Right lung (tissue), 2 donors: ENCODE measurements at regions not wholly inside any gene's neighbourhood (a gene's known extent, or its start where the extent isn't known, plus 50 kb on each side); places are given as distances from the start of the nearest gene placed in this dataset.
"Not testable (repeated sequence)": the region's sequence is repeated elsewhere in the genome, so short reads cannot be mapped to it uniquely, and the experiment has no call there.

Experiments used
- DNase-seq, 2 donors: peaks; one replicate each; pipeline ENCODE4 v3.0.0-alpha.2; 2013

DNA sequence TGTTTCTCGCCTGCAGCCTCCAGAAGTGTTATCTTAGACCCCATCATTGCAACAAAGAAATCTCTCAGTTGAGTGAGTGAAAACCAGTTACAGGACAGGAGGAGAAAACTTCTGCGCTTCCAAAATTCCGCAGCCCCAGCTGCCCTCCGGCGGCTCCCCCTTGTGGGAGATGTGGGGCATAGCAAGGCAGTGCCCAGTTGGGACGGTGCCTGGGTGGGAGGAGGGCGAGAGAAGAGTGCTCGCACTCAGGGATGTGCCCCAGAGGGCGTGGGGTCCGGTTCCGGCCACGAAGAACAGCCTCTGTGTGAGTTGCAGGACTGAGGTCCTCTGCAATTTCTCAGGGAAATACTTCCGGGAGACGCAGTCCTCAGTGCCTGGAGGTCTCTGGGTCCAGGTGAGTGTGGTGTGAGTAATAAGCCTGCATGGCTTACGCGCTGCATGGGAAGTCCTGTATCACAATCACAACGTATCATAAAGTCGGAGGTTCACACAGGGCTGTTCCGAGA is 87.0 kb upstream of the BLID start:
- peak; percentile 59 to 61 for DNase-seq

DNA sequence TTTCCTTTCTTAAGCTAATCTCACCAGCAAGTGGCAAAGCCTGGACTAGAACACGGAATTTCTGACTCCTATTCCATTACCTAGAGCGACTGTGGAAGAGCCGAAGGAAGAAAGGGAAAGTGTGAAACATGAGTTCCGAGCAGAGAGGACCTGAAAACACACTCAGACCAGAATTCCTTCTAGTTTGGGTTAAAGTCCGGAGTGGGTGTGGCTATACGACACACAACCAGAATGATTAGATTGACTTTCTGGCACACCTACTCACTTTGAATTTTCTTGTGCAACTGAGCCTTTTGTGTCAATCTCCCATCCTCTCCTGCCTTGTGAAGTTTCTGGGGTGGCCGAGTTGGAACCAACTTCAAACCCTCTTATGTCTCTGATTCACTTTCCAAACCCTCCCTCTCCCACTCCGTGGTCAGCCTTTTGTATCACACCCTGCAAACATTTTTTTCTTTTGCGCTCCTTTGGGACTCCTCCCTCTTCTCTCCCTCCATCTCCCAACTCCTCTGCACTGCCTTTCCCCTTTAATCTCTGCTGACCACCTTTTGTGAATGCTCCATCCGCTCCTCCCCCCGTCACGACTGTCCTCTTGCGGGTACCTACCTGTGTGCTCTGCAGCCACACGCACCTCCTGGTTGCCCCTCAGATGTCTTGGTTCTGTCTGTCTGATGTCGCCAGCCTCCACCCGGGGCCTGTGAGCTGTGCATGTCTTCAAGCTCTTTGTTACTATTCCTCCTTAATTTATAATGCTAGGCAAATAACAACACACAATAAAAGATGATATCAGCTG is 86.3 kb upstream of the BLID start:
- no peak for DNase-seq

DNA sequence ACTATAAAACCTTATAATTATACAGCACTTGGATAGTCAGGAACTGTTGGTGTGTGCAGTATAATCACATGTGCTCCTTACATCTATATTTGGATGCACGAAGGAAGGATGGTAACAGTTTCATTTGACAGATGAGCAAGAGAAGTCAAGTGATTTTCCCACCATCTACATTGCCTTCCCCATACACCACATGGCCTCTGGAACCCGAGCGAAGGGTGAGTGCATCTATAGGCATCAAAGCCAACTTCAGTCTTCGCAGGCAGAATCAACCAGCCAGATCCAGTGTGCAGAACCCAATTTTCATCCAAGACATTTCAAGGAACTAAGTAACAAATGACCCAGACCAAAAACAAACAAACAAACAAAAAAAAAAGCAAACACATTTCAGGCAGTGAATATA is 85.1 kb upstream of the BLID start:
- DNase-seq = no peak

DNA sequence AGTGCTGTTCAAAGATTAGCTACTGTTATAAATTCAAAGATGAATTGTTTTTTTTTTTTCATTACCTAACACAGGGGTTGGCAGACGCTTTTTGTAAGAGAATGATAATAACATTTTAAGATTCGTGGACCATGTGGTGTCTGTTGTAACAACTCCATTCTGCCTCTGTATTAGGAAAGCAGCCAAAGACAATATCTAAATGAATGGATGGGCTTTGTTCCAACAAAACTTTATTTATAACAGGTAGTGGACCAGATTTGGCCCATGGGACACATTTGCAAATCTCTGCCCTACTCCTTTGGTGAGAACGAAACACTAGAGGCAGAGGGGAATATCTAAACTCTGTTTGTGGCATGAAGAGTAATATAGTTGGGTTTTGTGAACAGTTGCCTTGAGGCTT is 83.6 kb upstream of the BLID start:
- no peak for DNase-seq

DNA sequence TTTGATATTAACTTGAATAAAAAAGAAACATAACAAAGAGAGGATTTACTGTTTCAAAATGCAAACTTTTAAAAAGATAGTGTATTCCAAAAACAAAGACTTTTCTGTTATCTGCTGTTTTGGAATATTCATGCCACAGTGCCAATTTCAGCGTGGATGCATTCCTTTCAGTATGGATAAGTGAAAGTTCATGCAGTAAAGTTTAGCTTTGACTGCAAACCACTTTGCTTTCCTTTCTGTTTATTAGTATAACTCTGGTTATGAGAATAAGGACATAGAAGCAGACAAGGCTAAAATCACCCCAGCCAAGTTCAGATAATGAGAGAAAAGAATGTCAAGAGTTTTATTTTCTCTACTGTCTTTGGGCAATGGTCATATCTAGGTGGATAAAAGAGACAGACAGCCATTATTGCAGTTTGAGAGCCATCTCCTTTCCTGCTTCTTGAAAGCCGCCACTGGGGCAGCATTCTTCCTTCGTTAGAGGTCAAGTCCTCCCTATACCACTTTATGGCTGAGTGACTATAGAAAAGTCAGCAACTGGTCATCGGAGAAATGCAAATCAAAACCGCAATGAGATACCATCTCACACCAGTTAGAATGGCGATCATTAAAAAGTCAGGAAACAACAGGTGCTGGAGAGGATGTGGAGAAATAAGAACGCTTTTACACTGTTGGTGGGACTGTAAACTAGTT is 82.4 kb upstream of the BLID start:
- DNase-seq = no peak

DNA sequence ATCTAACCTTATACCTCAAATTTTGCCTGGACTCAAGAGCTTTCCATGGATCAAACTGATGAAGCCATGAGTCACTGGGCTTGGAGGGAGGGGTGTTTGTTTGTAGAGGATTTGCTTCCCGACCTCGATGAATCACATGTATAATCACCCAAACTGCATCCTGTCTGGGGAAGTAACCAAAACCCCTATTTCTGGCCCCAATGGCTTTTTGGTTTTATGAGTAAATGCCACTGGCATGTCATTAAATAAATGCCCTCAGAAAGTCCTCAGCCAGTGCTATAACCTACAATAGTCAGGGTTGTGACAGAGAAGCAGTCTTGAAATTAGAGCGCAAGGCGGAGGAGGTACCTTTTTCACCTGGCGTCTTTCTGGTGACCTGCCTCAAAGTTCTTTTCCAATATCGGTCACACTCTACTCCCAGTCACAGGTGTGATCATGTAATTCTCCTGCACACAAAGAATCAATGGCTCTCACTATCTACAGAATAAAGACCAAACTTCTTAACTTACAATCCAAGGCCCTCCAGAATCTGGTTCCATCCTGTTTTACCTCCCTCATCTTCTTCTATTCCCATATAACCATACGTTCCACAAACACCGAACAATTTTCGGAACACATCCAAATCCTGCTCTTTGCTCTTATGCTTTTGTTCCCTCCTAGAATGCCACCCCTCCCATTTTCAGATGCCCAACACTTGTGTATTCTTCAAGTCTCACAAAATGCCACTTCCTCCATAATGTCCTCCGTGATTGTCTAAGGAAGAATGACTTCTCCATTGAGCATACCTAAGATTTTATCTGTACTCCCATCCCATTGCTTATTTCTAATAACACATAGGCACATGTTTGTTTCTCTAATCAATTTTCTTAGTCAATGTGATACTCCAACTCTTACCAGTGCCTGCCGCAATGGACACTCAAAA is 81.3 kb upstream of the BLID start:
- DNase-seq = no peak

DNA sequence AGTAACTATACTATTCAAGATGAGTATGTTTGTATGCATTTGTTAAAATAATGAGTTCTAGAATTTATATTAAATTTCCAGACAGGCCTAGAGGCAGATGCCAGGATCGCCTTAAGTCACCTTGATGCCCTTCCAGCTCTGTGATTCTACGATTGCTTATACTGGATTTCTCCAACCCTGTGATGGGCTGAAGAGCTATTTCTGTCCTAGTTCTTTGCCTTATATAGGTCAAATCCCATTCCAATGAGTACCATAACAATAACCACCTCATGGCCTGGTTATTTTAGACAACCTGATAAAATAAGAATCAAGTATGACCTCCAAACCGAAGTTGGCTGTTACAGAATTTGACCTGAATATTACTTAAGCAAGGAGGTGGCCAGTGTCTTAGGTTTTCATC is 79.8 kb upstream of the BLID start:
- DNase-seq = no peak

DNA sequence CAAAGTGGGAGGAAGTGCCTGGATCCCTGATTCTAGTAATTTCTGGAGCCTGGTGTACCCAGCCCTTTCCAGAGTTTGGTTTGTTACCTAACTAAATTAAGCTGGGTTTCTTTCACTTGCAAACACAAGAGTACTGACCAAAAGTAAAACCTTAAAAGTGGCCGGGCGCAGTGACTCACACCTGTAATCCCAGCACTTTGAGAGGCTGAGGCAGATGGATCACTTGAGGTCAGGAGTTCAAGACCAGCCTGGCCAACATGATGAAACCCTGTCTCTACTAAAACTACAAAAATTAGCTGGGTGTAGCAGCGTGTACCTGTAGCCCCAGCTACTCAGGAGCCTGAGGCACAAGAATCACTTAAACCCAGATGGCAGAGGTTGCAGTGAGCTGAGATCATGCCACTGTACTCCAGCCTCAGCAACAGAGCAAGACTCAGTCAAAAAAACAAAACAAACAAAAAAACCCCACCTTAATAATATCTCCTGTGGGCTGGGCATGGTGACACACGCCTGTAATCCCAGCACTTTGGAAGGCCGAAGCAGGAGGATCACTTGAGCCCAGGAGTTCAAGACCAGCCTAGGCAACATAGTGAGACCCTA is 78.0 kb upstream of the BLID start:
- not testable (repeated sequence) for DNase-seq

DNA sequence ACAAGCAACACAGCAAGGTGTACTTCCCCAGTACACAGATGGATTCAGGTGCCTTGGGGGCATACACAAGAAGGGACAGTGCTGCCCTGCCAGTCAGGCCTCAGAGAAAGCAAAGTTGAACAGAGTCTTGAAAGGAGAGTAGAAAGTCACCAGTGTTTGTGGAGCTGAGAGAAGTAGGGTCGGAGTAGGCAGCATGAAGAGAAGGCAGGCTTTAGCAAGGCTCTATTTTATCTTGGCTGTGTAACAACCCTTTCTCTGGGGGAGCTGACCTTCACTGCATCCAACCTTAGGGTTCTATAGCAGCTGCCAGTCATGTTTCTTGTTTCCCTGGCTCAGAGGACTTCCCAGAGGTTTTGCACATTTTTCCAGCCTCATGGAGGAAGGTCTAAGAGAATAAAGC is 77.4 kb upstream of the BLID start:
- no peak for DNase-seq

DNA sequence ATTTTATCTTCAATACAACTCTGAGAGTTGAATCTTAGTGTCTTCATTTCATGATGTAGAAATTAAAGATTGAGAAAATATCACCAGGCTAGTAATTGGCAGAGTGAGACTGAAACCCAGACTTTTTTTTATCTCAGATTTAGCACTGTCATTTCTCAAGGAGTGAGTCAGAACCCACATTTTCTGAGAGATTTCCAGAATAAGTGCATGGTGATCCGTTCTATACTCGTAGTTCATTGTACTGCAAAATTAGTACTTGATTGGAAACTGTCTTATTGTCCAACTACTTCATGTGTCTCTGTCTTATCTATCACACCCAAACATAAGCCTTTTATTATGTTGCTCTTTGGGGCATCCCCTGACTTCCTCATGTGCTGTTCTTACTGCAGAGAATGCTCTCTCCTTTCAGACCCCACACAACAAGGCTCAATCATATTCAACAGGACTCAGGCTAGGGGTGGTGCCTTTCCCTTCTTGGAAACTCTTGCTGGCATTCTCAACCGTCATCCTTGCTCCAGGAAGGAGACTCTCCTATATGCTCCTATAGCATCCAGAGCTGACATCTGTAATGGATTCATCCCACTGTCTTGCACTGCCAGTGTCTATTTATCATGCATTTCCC is 76.7 kb upstream of the BLID start:
- DNase-seq = no peak

DNA sequence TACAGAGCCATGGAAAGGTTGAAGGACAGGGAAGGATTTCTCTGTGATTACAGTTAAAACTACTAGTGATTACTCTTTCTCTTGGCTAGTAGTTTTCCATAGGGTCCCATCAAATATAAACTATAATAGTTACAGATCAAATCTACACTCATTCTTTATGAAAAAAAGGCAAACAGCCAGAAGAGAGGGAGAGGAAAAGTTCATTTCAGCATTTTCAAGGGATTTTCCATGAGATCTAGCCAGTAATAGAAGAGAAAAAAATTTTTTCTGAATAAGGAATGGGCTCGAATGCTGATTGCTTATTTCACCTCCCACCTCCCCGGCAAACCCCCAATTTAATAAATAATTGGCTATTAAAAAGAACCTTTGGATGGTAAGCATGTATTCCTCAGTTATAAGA is 74.8 kb upstream of the BLID start:
- DNase-seq = no peak

DNA sequence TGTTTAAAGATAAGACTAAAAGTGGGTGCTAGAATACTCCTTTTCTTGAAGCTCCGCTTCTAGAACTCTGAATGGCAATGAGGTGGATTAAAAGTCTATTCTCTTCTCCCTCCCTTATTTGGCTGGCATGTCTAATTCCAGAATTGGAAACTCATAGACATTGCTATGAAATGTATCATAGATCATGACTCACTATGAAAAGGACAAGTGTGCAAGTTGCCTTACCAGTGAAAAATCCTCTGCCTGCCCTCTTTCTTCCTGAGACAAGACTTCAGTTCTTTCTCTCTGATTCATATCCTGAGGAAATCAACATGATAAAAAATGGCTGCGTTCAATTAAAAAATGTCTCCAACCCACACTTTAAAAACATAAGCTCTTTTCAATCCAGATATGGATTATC is 73.2 kb upstream of the BLID start:
- no peak for DNase-seq

DNA sequence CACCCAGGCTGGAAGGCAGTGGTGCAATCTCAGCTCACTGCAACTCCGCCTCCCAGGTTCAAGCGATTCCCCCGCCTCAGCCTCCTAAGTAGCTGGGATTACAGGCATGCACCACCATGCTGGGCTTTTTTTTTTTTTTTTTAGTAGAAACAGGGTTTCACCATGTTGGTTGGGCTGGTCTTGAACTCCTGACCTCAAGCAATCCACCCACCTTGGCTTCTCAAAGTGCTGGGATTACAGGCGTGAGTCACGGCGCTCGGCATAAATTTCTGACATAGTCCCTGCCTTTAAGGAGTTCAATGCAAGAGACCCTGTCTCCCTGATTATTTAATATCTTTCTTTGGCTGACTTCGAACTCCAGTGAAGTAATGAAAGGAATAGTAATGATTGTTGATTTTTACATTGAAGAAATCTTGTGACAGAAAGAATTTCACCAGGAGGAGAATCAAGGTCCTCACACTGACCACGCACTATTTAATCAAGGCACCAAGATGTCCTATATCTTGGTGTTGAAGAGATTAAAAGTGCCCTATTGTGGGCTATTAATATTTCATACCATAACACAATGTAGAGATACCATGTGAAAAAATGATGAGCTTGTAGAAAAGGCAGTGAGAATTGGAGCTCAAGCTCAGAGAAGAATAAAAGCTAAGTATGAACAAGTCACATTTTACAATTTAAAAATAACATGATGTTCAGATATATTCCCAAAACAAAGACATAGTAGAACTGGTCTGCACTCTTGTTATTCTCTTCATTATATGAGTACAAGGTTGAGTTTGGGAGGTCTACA is 71.6 kb upstream of the BLID start:
- no peak for DNase-seq

DNA sequence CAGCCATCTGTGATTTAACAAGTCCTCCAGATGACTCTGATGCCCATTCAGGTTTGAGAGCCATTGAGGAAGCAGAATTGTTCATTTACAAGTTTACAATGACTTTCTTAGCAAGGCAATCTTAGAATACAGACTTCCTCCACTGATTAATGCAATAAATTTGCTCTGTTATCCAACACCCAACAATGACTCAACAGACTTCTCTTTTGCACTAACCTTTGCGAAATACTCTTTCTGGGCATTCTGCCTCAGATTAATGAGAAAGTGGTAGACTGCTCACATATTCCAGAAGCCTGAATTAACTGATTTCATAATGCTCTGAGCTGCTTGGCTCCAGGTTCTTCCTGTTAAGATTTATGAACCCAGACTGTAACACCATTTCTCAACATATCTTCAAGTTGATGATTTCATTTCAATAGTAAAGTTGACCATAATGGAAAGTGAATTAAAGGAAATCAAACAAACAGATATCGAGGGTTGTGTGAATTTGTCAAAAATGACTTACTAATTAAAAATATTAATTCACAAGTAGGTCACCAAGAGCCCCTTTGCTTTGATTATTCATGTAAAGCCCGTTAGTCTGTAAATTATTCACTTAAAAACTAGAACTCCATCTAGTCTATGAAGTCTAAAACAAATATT is 70.5 kb upstream of the BLID start:
- DNase-seq = no peak

DNA sequence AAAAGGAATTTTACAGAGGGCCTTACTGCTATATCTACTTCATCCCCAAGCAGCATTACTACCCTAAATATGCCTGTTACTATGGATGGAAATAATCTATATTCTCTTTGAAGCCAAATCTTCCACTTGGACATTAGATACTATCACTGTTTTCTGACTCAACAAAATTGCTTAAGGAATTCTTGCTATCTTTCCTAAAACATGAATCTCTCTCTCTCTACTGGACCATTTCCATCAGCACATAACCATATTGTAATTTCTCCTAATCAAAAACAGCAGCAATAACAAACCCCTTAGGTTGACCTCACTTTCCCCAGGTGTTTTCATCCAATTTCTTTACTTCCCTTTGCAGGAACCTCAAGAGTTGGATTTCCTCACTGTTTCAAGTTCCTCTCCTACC is 67.9 kb upstream of the BLID start:
- no peak for DNase-seq

DNA sequence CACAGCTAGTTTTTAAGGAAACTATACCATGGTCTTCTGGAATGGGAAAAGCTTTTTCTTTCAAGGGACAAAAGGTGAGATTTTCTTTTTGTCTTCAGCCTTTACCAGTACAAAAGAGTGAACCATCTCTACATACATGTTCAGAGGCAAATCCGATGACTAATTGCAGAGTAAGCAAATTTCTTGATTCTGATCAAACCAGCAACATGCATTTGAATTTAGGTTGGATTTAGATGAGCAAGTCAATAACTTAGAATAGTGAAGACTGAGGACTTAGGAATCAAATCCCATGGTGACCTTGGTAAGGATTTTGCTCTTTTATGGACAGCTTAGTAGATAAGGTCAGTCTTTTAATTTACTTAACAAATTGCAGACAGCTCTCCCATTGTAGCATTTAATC is 65.9 kb upstream of the BLID start:
- DNase-seq = no peak

DNA sequence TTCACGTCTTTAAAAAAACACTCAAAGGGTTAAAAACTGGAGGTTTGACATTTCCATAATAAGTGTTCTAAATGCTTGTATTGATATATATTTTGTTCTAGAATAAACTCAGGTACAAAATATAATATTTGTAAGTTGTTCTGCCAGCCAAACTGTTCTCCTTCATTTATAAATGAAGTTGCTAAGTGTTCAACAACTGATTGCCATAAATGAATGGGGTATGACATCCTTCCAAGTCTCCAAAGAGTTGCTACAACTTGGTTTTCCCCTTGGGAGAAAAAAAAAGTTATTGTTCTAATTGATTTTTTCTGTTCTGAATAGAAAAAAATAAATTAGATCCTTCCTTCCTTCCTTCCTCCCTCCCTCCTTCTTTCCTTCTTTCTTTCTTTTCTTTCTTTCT is 65.4 kb upstream of the BLID start:
- DNase-seq = no peak

DNA sequence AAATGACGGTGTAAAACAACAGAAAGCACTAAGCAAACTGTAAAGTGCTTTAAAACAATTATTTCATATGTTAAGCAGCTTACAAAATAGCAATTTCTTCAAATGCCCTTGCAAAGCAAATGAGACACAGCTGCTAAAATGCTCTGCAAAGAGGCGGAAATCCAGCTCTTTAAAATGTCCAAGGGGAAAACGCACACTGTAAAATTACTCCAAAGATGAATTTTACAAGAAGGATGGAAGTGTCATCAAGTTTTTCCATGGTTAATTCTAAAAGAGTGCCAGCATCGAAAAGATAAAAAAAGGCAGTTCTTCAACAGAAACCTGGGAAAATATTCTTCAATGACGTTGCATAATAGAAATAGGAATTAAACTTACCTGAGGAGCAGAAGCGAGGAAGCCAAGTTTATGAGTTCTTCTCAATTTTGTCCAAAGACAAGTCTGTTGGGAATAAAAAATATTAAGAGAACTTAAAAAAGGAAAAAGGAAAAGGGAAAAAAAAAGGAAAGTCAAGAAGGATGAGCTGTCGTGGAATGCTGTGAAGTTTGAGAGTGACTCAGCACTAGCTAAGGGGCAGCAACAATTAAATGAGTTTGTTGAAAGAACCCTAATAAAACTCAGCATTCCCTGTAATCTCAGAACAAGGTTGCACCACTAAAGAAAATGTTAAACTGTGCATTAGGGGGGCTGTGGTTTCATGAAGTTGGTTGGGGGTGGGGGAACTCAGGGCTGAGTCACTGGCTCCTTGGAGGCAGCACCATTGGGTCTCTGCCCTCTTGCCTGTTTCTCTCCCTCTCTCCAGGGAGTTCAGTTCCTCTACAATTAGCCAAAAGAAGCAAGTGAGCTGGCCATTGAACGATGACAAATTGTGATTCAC is 64.2 kb upstream of the BLID start:
- no peak for DNase-seq

DNA sequence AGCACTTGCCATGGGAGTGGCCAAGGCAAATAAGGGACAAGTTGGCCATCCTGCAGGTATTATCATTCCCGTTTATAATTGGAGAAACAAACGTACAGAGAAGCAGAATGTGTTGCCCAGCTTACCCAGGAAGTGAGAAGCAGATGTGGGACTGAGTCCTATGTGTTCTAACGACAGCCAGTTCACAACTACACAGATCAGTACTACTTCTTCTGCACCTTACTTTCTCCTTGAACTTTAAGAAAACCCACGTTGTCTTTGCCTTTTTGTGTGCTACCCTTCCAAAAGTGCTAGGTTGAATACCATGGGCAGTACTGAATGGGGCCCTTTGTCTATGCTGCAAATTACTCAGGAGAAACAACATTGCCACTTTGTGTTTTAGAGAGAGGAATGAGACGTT is 62.8 kb upstream of the BLID start:
- no peak for DNase-seq
